ENCODE measurements at regions not wholly inside any gene's neighbourhood (a gene's known extent, or its start where the extent isn't known, plus 50 kb on each side); places are given as distances from the start of the nearest gene placed in this dataset.

DNA sequence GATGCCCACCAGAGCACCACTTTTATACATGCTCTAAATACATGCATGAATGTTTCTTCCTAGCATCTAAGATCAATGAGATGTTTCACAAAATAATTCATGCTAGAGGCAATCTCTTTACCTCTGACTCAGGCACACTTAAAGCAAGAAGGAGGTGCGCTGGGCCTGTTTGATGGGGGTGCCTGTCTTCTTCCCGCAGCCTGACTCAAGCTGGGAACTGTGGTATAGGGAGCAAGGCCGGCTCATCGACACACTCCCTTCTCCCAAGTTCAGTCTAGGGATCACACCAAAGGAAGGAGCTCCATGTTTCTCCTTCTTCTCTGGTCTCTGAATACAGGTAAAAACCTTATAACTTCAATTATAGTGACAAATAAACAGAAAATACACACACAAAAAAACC is 333.8 kb upstream of the MAD2L1 start:
- Histone ChIP-seq H3K36me3 (ENCODE audit: low read depth) (no peaks in the 10 kb centered on the region), H3K9me2 (ENCODE audit: insufficient read depth) (no peaks in the 10 kb centered on the region), H3K27me3 (ENCODE audit: insufficient read depth, low read depth) (no peaks in the 10 kb centered on the region), H4K20me1 (ENCODE audit: insufficient read depth) (no peaks in the 10 kb centered on the region), H3K9me3 (ENCODE audit: insufficient read depth, low read depth) (no peaks in the 10 kb centered on the region), H3K27ac (no peak overlapping the region), H3F3A (ENCODE audit: insufficient read depth, low read depth) (no peaks in the 10 kb centered on the region), H3K4me3 (no peak overlapping the region), H3K4me2 (no peak overlapping the region), H3K4me1 (replicated peaks; ENCODE audit: insufficient read depth) (no peaks in the 10 kb centered on the region), H2AFZ (no peak overlapping the region), H3K79me2 (ENCODE audit: low read depth) (no peaks in the 10 kb centered on the region)
- no peak for TF ChIP-seq EZH2 (IDR thresholded peaks at IDR 0.05; ENCODE audit: low read depth)
- TF ChIP-seq, protein P1, sequence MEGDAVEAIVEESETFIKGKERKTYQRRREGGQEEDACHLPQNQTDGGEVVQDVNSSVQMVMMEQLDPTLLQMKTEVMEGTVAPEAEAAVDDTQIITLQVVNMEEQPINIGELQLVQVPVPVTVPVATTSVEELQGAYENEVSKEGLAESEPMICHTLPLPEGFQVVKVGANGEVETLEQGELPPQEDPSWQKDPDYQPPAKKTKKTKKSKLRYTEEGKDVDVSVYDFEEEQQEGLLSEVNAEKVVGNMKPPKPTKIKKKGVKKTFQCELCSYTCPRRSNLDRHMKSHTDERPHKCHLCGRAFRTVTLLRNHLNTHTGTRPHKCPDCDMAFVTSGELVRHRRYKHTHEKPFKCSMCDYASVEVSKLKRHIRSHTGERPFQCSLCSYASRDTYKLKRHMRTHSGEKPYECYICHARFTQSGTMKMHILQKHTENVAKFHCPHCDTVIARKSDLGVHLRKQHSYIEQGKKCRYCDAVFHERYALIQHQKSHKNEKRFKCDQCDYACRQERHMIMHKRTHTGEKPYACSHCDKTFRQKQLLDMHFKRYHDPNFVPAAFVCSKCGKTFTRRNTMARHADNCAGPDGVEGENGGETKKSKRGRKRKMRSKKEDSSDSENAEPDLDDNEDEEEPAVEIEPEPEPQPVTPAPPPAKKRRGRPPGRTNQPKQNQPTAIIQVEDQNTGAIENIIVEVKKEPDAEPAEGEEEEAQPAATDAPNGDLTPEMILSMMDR (conservative IDR thresholded peaks at IDR 0.05), result no peak
- no peak for DNase-seq
- ChIA-PET CTCF (no interaction called here), POLR2A (ENCODE audit: unreplicated experiment) (no interaction called here)
- intact Hi-C loops (cut with micrococcal nuclease; ENCODE audit: unreplicated experiment), result no loop called here
- BruUV-seq (replicated peaks), result no TSS peak

- Histone ChIP-seq H2AFZ (no peak overlapping the region), H3K9me3 (ENCODE audit: insufficient read depth, low read depth) (no peaks in the 10 kb centered on the region), H3K4me1 (replicated peaks; ENCODE audit: insufficient read depth) (no peaks in the 10 kb centered on the region), H3K9me2 (ENCODE audit: insufficient read depth) (no peaks in the 10 kb centered on the region), H3K36me3 (ENCODE audit: low read depth) (no peaks in the 10 kb centered on the region), H4K20me1 (ENCODE audit: insufficient read depth) (no peaks in the 10 kb centered on the region), H3K27me3 (ENCODE audit: insufficient read depth, low read depth) (no peaks in the 10 kb centered on the region), H3K4me2 (no peak overlapping the region), H3F3A (ENCODE audit: insufficient read depth, low read depth) (no peaks in the 10 kb centered on the region), H3K4me3 (no peak overlapping the region), H3K79me2 (ENCODE audit: low read depth) (no peaks in the 10 kb centered on the region), H3K27ac (no peak overlapping the region)
- no peak for TF ChIP-seq EZH2 (IDR thresholded peaks at IDR 0.05; ENCODE audit: low read depth)
- TF ChIP-seq, protein P1 (conservative IDR thresholded peaks at IDR 0.05), result no peak
- CTCF ChIA-PET, result no interaction called here
- BruUV-seq (replicated peaks), result no TSS peak
- DNase-seq, result no peak
- intact Hi-C loops (cut with micrococcal nuclease; ENCODE audit: unreplicated experiment), result no loop called here
- POLR2A ChIA-PET (ENCODE audit: unreplicated experiment), result no interaction called here
Measured at GRCh38 chr4:120399826-120400225, 333.2 kb upstream of the MAD2L1 start.

DNA sequence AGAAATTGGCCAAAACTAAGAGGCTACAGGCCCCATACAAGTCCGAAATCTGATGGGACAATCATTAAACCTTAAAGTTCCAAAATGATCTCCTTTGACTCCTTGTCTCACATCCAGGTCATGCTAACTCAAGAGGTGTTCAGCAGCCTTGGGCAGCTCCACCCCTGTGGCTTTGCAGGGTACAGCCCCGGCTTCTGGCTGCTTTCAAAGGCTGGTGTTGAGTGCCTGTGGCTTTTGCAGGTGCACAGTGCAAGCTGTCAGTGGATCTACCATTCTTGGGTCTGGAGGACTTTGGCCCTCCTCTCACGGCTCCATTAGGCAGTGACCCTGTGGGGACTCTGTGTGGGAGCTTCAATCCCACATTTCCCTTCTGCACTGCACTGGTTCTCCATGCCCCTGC is 329.1 kb upstream of the MAD2L1 start:
- no TSS peak for BruUV-seq (replicated peaks)
- H3K4me1 ChIP-seq (replicated peaks; ENCODE audit: insufficient read depth), result no peaks in the 10 kb centered on the region
- H2AFZ ChIP-seq, result no peak overlapping the region
- H3F3A ChIP-seq (ENCODE audit: insufficient read depth, low read depth), result no peaks in the 10 kb centered on the region
- TF ChIP-seq EZH2 (IDR thresholded peaks at IDR 0.05; ENCODE audit: low read depth), result no peak
- TF ChIP-seq, protein P1 (conservative IDR thresholded peaks at IDR 0.05), result no peak
- intact Hi-C loops (cut with micrococcal nuclease; ENCODE audit: unreplicated experiment), result no loop called here
- ChIA-PET POLR2A (ENCODE audit: unreplicated experiment) (no interaction called here), CTCF (no interaction called here)
- H4K20me1 ChIP-seq (ENCODE audit: insufficient read depth), result no peaks in the 10 kb centered on the region
- no peak overlapping the region for H3K4me3 ChIP-seq
- H3K36me3 ChIP-seq (ENCODE audit: low read depth), result no peaks in the 10 kb centered on the region
- no peaks in the 10 kb centered on the region for H3K27me3 ChIP-seq (ENCODE audit: insufficient read depth, low read depth)
- DNase-seq, result no peak
- no peaks in the 10 kb centered on the region for H3K9me2 ChIP-seq (ENCODE audit: insufficient read depth)
- no peak overlapping the region for H3K27ac ChIP-seq
- H3K9me3 ChIP-seq (ENCODE audit: insufficient read depth, low read depth), result no peaks in the 10 kb centered on the region
- H3K4me2 ChIP-seq, result no peak overlapping the region
- no peaks in the 10 kb centered on the region for H3K79me2 ChIP-seq (ENCODE audit: low read depth)
